ENCODE measurements at regions not wholly inside any gene's neighbourhood (a gene's known extent, or its start where the extent isn't known, plus 50 kb on each side); places are given as distances from the start of the nearest gene placed in this dataset.

DNA sequence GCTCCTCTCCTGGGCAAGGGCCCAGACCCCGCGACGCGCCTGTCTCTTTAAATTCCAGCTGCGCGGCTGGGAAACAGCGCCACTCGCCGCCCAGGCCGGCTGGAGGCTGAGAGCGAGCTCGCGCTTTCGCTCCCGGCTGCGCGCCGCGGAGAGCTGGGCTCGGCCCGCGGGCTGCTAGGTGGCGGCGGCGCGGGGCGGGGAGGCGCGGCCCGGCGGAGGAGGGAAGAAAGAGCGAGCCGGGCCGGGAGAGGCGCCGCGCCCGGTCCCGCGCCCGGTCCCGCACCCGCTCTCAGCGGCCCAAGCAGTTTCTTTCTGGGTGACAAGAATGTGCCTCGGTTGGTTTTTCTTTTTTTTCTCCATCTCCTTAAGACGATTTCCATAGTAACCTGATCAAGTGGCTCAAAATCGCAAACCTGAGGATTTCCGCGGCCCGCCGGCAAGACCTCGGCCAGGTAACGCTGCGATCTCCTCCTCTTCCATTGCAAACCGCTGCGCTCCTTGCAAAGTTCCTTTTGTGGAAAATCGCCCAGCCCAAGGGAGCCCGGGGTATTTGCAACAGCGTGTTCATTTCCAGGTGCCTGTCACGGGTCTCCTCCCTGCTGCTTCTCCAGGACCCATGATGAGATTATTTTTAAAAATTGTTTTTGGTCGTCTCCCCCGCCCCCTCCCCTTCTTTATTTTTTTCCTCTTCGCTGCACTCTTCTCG is 259.5 kb upstream of the E2F7 start:
- H3K27me3 Mint-ChIP-seq (ENCODE audit: low read depth): peaks cover 59% of the 10 kb centered on the region
- DNase-seq (peak; percentile 46 to 47), ATAC-seq (replicated peaks in 1 of 2) (peak; percentile 91 to 96)
- H3K4me3 Mint-ChIP-seq: peak overlapping the region; percentile 74 to 76
- no peaks in the 10 kb centered on the region for H3K4me1 Mint-ChIP-seq (ENCODE audit: low read depth)
- H3K36me3 Mint-ChIP-seq (ENCODE audit: insufficient read depth in 2 of 2): no peaks in the 10 kb centered on the region
- H3K27ac Mint-ChIP-seq: no peak overlapping the region
- H3K9me3 Mint-ChIP-seq: no peaks in the 10 kb centered on the region

DNA sequence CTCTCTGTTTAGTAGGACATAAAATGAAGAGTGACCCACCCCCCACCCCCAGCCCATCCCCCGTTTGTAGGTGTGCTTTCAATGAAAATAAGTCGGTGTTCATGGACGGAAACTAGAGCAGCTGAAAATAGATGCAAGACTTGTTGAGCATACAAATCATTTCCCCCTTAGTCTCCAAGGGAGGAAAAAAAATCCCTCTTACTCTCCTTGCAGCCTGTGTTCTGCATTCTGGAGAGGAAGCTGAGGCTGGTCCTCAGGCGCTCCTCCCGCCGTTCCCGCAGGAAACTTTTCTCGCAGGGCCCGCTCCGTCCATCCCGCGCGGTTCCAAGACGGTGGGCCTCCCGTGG is 259.0 kb upstream of the E2F7 start:
- Mint-ChIP-seq H3K27ac (no peak overlapping the region), H3K9me3 (no peaks in the 10 kb centered on the region), H3K36me3 (ENCODE audit: insufficient read depth in 2 of 2) (no peaks in the 10 kb centered on the region), H3K4me3 (peak overlapping the region; percentile 74 to 76), H3K27me3 (ENCODE audit: low read depth) (peaks cover 59% of the 10 kb centered on the region), H3K4me1 (ENCODE audit: low read depth) (no peaks in the 10 kb centered on the region)
- no peak for ATAC-seq (replicated peaks in 1 of 2)
- no peak for DNase-seq

DNA sequence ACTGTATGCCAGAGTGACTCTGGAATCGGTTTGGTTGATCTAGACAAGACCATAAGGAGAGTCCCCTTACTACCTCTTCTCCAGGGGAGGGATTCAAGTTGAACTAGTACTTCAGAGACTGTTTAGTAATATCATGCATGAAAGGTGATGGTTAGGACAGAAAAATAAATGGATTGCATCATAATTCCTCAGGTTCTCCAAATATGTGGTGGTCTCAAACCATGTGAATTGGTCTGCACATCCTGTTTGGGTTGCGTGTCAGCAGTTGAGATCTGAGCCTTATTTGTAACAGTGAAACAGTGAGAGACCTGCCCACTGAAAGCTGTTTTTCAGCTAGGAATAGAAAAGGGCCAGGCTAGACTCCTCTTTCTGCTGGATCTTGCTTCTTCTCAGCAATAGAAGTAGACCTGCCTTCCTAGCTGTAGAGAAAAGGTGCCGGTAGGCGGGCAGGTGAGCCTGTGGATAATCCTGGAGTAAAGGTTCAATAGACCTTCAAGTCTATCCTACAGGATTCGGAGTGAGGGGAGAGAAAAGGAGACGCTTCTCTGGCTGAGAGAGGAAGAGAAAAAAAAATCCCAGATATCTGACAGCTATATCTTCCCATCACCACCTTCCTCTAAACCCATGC is 258.5 kb upstream of the E2F7 start:
- H3K36me3 Mint-ChIP-seq (ENCODE audit: insufficient read depth in 2 of 2): no peaks in the 10 kb centered on the region
- no peaks in the 10 kb centered on the region for H3K9me3 Mint-ChIP-seq
- DNase-seq (no peak), ATAC-seq (replicated peaks in 1 of 2) (no peak)
- H3K4me1 Mint-ChIP-seq (ENCODE audit: low read depth): no peaks in the 10 kb centered on the region
- H3K27ac Mint-ChIP-seq: no peak overlapping the region
- H3K4me3 Mint-ChIP-seq: peak overlapping the region; percentile 60 to 74
- peaks cover 59% of the 10 kb centered on the region for H3K27me3 Mint-ChIP-seq (ENCODE audit: low read depth)

DNA sequence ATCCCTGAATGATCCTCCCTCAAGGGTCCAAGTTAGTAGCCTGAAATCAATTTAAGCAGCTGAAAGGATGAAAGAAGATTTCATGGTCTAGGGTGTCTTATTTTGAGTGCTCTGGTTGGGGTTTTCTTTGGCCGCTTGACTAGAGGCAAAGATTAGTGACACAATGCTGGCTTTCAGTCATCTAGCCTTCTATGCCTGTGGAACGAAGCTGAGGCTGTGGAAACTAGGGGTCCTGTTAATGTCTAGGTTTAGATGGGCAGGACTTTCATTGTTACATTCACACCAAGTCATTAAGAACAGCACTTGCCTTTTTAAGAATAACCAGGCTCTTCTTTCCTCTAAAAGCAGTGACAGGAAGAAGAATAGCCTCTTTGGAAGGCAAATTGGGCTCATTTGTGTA is 253.8 kb upstream of the E2F7 start:
- H3K36me3 Mint-ChIP-seq (ENCODE audit: insufficient read depth in 2 of 2): no peaks in the 10 kb centered on the region
- H3K4me1 Mint-ChIP-seq (ENCODE audit: low read depth): no peaks in the 10 kb centered on the region
- H3K4me3 Mint-ChIP-seq: no peak overlapping the region
- no peak for DNase-seq
- H3K27ac Mint-ChIP-seq: no peak overlapping the region
- ATAC-seq (replicated peaks in 1 of 2): no peak
- H3K27me3 Mint-ChIP-seq (ENCODE audit: low read depth): peaks cover 28% of the 10 kb centered on the region
- H3K9me3 Mint-ChIP-seq: no peaks in the 10 kb centered on the region

DNA sequence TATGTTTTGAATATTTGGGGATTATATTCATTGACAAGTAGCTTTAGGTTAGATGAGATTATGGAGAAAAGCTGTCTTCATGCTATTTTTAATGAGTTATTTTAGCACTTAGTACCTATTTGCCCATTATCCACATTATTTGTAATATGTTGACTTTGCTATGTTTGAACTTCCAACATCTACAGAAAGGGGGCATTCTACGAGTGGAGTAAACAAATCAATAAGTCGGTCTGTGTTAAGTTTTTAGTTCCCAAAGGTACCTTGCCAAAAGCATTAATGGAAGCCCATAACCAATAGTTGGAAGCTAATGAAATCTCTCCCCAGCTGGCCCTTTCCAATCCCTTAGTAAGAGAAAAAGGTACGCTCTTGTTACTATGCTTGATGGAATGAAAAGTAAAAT is 250.0 kb upstream of the E2F7 start:
- no peak overlapping the region for H3K4me3 Mint-ChIP-seq
- no peak for ATAC-seq (replicated peaks in 1 of 2)
- no peaks in the 10 kb centered on the region for H3K36me3 Mint-ChIP-seq (ENCODE audit: insufficient read depth in 2 of 2)
- no peaks in the 10 kb centered on the region for H3K4me1 Mint-ChIP-seq (ENCODE audit: low read depth)
- H3K27ac Mint-ChIP-seq: no peak overlapping the region
- H3K9me3 Mint-ChIP-seq: no peaks in the 10 kb centered on the region
- DNase-seq: no peak
- no peaks in the 10 kb centered on the region for H3K27me3 Mint-ChIP-seq (ENCODE audit: low read depth)

DNA sequence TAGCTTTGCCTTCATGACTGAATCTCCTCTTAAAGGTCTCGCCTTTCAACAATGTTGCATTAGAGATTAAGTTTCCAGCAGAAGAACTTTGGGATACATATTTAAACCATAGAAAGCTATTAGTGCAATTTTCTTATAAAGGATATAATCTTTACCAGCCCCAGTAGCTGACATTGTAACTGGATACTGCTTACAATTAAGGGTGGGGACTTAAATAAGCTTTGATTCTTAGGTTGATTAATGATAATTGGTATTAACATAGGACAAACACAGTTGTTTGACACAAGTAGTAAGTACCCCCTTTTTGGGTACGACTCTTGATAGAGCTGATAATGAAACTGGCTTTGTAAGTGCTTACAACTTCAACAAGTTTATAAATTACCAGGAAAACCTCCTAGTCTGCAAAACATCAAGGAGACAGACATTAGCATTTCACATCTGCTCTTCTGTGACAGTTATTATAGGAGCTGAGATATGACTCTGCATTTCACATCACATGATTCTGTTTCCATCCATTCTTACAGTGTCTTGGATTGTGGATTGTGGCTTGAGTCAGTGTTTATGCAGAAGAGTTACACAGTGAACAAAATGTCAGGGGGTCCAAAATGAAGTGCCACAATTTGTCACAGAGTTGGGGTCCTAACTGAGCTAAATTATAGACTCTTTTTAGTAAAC is 249.1 kb upstream of the E2F7 start:
- H3K27ac Mint-ChIP-seq: no peak overlapping the region
- ATAC-seq (replicated peaks in 1 of 2): no peak
- H3K9me3 Mint-ChIP-seq: no peaks in the 10 kb centered on the region
- no peaks in the 10 kb centered on the region for H3K4me1 Mint-ChIP-seq (ENCODE audit: low read depth)
- H3K4me3 Mint-ChIP-seq: no peak overlapping the region
- H3K27me3 Mint-ChIP-seq (ENCODE audit: low read depth): no peaks in the 10 kb centered on the region
- DNase-seq: no peak
- no peaks in the 10 kb centered on the region for H3K36me3 Mint-ChIP-seq (ENCODE audit: insufficient read depth in 2 of 2)

DNA sequence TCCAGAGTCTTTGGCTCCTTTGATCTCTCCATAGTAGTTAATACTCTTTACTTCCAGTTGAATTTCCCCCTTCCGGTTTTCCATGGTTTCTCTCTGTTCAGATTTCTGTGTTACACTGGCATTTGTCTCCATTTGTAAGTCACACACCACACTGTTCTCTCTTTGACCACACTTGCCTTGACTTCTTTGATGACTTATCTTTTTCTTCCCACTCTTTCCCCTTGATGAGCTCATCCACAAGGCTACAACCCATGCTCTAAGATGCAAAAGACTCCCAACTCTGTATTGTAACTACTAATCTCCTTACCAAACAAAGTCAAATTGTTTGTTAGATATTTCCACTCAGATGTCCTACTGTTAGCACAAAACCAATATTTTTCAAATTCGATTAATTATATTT is 242.7 kb upstream of the E2F7 start:
- Mint-ChIP-seq H3K36me3 (ENCODE audit: insufficient read depth in 2 of 2) (no peaks in the 10 kb centered on the region), H3K4me3 (no peak overlapping the region), H3K27me3 (ENCODE audit: low read depth) (no peaks in the 10 kb centered on the region), H3K27ac (no peak overlapping the region), H3K4me1 (ENCODE audit: low read depth) (no peaks in the 10 kb centered on the region), H3K9me3 (peaks cover 0 to 3% of the 10 kb centered on the region in 2 donors)
- ATAC-seq (replicated peaks in 1 of 2): no peak
- no peak for DNase-seq

DNA sequence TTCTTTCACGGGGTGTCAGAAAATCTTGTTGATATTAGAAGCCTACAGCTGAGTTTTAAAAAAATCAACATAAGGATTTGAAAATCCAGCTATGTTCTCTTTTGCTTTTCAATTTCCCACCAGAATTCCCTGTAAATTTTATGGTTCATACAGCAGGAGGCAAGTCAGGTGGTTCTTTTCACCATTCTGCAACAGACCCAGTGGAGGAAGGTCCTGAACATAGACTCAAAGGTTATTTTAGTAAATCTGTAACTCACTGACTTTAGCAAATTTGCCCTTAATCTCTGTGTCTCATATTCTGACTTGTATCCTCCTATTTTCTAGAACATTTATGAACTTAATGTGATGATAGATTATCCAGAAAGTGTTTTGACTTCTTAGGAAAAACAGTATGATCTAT is 235.4 kb upstream of the E2F7 start:
- H3K27me3 Mint-ChIP-seq (ENCODE audit: low read depth): no peaks in the 10 kb centered on the region
- no peaks in the 10 kb centered on the region for H3K4me1 Mint-ChIP-seq (ENCODE audit: low read depth)
- no peak for DNase-seq
- H3K36me3 Mint-ChIP-seq (ENCODE audit: insufficient read depth in 2 of 2): no peaks in the 10 kb centered on the region
- peaks cover 0 to 5% of the 10 kb centered on the region in 2 donors for H3K9me3 Mint-ChIP-seq
- H3K27ac Mint-ChIP-seq: no peak overlapping the region
- no peak for ATAC-seq (replicated peaks in 1 of 2)
- H3K4me3 Mint-ChIP-seq: no peak overlapping the region

DNA sequence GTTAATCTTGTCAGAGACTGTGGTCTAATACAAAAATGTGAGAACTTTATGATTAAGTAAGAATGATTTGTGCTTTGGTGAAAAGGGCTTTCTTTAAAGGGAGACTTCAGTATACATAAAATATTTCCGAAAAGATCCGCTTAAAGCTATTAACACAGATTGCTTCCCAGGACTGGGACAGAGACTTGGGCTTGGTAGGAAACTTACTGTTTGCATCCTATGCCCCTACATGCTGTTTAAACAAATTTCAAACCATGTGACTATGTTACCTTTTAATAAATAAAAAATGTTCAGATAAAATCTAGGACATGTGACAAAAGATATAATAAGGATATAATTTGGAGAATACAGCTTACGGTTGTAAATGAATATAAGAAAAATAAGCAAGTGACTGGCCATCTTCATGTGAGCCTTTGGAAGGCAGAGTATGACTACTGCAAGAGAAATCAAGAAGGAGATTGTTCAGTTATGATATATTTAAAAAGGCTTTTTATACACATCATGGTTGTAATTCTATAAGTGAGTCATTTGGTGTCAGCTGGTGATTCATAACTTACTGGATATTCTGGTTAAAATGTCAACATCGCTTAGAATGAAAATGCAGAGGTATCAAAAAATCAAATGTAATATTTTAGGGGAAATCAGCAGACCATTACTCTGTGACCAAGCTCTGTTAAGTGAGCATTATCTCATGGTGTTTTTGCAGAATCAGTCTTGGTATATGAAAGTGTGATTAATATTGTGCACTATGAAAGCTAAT is 234.7 kb upstream of the E2F7 start:
- Mint-ChIP-seq H3K4me1 (ENCODE audit: low read depth) (no peaks in the 10 kb centered on the region), H3K4me3 (no peak overlapping the region), H3K27ac (no peak overlapping the region), H3K27me3 (ENCODE audit: low read depth) (no peaks in the 10 kb centered on the region), H3K9me3 (peaks cover 1 to 5% of the 10 kb centered on the region in 2 donors), H3K36me3 (ENCODE audit: insufficient read depth in 2 of 2) (no peaks in the 10 kb centered on the region)
- ATAC-seq (replicated peaks in 1 of 2): peak in 1 of 2 donors; percentile 25
- DNase-seq: no peak

DNA sequence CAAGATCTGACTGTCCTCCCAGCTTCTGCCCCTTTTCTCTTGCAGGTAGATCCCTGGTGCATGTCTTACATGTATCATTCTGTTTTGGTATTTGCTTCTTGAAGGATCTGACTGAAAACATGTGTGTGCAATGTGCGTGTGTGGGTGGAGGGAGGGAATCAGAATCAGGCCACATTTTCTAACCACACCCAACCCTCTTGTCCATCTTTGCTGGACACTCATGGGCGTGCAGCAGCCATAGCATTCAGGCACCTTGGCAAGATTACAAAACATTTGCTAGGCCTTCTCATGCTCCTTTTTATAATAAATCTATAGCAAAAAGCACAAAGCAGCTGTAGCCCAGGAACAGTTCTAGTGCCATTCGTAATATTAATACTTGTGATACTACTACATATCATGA is 233.6 kb upstream of the E2F7 start:
- DNase-seq (no peak), ATAC-seq (replicated peaks in 1 of 2) (no peak)
- H3K4me1 Mint-ChIP-seq (ENCODE audit: low read depth): no peaks in the 10 kb centered on the region
- H3K27ac Mint-ChIP-seq: no peak overlapping the region
- H3K36me3 Mint-ChIP-seq (ENCODE audit: insufficient read depth in 2 of 2): no peaks in the 10 kb centered on the region
- no peaks in the 10 kb centered on the region for H3K27me3 Mint-ChIP-seq (ENCODE audit: low read depth)
- H3K9me3 Mint-ChIP-seq: peaks cover 2 to 5% of the 10 kb centered on the region in 2 donors
- H3K4me3 Mint-ChIP-seq: no peak overlapping the region

DNA sequence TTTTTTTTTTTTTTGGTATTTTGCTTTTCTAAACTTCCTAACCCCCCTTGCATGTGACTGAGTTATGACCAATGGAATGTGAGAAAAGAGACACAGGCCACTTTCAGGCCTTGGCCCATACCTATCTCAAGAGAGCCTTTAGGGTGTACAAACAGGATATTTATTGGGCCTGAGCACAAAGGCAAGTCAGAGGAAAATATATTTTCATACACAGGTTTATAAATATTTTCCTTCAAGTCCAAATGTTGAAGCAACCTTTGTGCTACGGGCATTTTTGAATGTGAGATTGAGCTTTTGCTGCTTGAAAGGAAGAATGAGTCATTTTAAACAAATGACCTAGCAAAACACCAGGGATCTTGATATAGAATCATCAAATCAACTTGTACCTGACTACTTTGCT is 228.6 kb upstream of the E2F7 start:
- Mint-ChIP-seq H3K36me3 (ENCODE audit: insufficient read depth in 2 of 2) (no peaks in the 10 kb centered on the region), H3K9me3 (peaks cover 5% of the 10 kb centered on the region in 2 donors), H3K27ac (no peak overlapping the region), H3K27me3 (ENCODE audit: low read depth) (no peaks in the 10 kb centered on the region), H3K4me3 (no peak overlapping the region), H3K4me1 (ENCODE audit: low read depth) (no peaks in the 10 kb centered on the region)
- DNase-seq (no peak), ATAC-seq (replicated peaks in 1 of 2) (no peak)

DNA sequence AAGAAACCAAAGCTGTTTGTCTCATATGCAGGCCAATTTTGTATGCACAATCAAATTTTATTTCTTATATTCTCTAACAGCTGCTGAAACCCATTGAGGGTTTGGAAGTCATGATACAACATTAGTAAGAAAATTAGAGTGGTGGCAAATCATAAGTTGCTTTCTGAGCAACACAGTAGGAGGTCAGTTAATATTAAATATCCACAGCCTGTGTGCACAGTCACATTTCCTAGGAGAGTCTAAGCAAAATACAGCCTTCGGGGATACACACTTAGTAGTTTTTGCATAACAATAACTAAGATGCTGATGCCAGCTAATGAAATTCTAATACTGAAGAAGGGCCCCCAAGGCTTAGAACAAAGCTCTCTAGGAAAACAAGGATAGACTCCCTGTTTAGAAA is 209.6 kb upstream of the E2F7 start:
- no peaks in the 10 kb centered on the region for H3K4me1 Mint-ChIP-seq (ENCODE audit: low read depth)
- no peaks in the 10 kb centered on the region for H3K27me3 Mint-ChIP-seq (ENCODE audit: low read depth)
- DNase-seq (no peak), ATAC-seq (replicated peaks in 1 of 2) (no peak)
- H3K9me3 Mint-ChIP-seq: peaks cover 1% of the 10 kb centered on the region in 2 donors
- H3K36me3 Mint-ChIP-seq (ENCODE audit: insufficient read depth in 2 of 2): no peaks in the 10 kb centered on the region
- no peak overlapping the region for H3K27ac Mint-ChIP-seq
- no peak overlapping the region for H3K4me3 Mint-ChIP-seq

DNA sequence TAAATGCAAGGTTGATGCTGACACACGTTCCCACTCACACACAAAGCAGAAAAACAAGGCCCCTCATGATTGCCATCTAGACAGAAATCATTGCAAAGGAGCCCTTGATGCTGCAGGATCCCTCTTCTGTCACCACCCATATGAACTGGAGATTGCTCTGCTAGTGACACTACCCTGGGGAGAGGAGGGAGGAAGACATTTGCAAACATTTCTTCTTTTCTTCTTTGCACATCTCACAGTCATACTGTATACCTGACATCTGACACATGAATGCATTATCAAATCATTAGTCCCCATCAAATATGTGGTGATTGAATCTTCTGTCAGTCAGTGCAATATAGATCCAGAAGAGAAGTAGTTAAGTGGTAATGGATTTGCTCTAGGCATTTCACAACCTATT is 208.5 kb upstream of the E2F7 start:
- ATAC-seq (replicated peaks in 1 of 2): no peak
- Mint-ChIP-seq H3K4me1 (ENCODE audit: low read depth) (no peaks in the 10 kb centered on the region), H3K36me3 (ENCODE audit: insufficient read depth in 2 of 2) (no peaks in the 10 kb centered on the region), H3K27me3 (ENCODE audit: low read depth) (no peaks in the 10 kb centered on the region), H3K27ac (no peak overlapping the region), H3K4me3 (no peak overlapping the region), H3K9me3 (peaks cover 1% of the 10 kb centered on the region in 2 donors)
- no peak for DNase-seq
